Activated effector memory CD4-positive, alpha-beta T cell treated with anti-CD3 and anti-CD28 coated beads, Interleukin-2, amount 50 U/mL, for 16 hours (primary cell): ENCODE measurements at regions not wholly inside any gene's neighbourhood (a gene's known extent, or its start where the extent isn't known, plus 50 kb on each side); places are given as distances from the start of the nearest gene placed in this dataset.
"Not testable (repeated sequence)": the region's sequence is repeated elsewhere in the genome, so short reads cannot be mapped to it uniquely, and the experiment has no call there.

Source experiments
- DNase-seq: peaks from one replicate; pipeline ENCODE4 v3.0.0-alpha.2; 2020

- no peak for DNase-seq
Measured at GRCh38 chr13:65803530-65804392, 1426.4 kb downstream of the PCDH9 start.

- DNase-seq = no peak
Measured at GRCh38 chr13:65789815-65790214, 1440.3 kb downstream of the PCDH9 start.

DNA sequence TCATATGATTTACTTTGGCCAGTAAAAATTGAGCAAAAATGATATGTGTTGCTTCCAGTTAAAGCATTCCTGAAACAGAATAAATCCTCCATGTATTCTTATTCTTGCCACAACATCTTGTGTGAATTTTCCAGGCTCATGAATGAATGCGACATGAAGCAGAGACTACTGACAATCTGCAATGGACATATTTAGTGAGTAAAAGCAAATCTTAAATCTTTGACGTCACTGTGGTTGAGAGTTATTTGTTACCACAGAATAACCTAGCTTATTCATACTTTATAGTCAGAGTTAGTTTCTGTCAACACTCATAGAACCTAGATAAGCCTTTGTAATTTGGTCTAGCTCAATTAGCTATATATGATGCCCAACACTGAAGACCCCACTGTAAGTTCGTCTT lies 1443.1 kb downstream of the PCDH9 start:
- DNase-seq = no peak

DNA sequence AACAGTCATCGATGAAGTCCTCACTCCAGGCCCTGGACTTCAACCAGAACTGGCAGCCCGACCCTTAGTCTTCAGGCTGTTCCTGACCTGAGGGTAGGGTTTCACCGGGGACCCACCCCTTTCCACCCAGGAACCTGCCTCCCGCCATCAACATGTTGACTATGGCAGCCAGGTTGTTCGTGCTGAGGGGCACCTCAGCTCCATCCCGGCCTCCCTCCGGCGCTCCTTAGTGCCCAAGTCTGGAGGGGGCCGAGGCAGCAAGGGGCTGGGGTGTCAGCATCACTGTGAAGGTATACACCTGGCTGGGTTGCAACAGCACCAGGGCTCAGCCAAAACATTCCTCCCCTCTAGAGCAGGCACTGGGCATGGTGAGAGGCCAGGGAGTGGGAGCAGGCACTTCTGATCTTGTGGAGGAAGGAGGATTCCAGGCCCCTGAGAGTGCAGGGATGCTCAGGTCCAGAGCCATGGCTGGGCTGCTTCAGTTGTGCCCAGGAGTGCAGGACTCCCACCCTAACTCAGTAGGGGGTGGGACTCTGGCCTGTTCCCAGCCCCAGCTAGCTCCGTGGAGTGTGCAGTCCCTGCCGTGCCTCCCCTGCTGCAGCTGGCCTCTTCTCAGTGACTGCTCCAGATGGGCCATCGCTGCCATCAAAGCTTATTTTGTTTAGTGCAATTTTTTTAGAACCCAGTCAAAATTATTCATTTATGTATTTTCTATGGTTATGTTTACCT lies 1445.9 kb downstream of the PCDH9 start:
- DNase-seq = no peak

DNA sequence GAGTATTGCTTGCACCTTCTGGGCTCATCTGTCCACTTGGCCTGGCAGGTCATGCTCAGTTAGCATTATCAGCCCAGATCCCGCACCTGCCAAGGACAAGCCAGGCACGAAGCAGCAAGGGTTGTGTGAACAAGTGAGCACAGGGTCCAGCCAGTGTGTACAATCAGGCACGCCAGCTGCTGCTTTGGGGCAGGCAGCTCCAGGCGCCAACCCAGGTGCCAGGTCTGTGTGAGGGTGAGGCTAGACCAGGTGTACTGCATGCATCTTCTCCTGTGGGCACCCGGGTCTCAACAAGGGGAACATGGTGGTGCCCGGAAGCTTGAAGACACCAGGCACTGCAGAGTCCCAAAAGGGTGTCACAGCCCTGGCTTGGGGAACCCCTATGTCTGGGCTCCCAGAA lies 1446.8 kb downstream of the PCDH9 start:
- DNase-seq = no peak

DNA sequence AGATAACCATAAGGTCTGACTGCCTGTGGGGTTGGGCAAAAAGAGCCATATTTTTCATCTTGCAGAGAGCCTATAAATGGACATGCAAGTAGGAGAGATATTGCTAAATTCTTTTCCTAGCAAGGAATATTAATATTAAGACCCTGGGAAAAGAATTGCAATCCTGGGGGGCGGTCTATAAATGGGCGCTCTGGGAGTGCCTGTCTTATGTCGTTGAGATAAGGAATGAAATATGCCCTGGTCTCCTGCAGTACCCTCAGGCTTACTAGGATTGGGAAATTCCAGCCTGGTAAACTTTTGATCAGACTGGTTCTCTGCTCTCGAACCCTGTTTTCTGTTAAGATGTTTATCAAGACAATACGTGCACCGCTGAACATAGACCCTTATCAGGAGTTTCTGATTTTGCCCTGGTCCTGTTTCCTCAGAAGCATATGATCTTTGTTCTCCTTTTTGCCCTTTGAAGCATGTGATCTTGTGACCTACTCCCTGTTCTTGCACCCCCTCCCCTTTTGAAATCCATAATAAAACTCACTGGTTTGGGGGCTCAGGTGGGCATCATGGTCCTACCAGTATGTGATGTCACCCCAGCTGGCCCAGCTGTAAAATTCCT lies 1458.3 kb downstream of the PCDH9 start:
- not testable (repeated sequence) for DNase-seq

GRCh38 chr13:65768545-65768944 lies 1461.6 kb downstream of the PCDH9 start:
- no peak for DNase-seq

GRCh38 chr13:65763811-65764210 lies 1466.3 kb downstream of the PCDH9 start:
- DNase-seq = no peak

DNA sequence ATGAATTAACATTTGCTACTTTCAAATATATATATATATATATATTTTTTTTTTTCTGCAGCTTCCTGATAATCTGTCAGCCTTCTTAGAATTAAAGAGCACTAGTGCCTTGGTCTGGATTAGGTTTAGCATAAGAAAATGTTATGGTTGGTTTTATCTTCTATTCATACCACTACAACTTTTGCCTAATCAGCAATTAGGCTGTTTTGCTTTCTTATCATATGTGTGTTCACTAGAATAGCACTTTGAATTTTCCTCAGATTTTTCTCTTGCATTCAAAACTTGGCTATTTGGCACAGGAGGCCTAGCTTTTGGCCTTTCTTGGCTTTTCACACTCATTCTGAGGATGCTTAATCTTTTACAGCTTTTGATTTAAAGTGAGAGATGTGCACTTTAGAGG lies 1468.1 kb downstream of the PCDH9 start:
- no peak for DNase-seq

DNA sequence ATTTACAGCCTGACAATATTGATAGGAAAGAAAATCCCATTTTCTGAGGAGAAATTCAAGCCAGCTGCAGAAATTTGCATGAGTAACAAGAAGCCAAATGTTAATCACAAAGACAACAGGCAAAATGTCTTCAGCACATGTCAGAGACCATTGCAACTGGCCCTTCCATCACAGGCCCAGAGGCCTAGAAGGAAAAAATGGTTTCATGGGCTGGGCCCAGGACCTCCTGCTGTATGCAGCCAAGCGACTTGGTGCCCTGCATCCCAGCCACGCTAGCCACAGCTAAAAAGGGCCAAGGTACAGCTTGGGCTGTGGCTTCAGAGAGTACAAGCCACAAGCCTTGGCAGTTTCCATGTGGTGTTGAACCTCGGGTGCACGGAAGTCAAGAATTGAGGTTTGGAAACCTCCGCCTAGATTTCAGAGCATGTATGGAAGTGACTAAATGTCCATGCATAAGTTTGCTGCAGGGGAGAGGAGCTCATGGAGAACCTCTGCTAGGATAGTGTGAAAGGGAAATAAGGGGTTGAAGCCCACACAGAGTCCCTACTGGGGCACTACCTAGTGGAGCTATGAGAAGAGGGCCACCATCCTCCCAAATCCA lies 1474.0 kb downstream of the PCDH9 start:
- no peak for DNase-seq

GRCh38 chr13:65748227-65748626 lies 1481.9 kb downstream of the PCDH9 start:
- DNase-seq = no peak

GRCh38 chr13:65746406-65746921 lies 1483.7 kb downstream of the PCDH9 start:
- no peak for DNase-seq

GRCh38 chr13:65744836-65745235 lies 1485.3 kb downstream of the PCDH9 start:
- no peak for DNase-seq

GRCh38 chr13:65733110-65733509 lies 1497.0 kb downstream of the PCDH9 start:
- no peak for DNase-seq

GRCh38 chr13:65727070-65727469 lies 1503.1 kb downstream of the PCDH9 start:
- DNase-seq = no peak

DNA sequence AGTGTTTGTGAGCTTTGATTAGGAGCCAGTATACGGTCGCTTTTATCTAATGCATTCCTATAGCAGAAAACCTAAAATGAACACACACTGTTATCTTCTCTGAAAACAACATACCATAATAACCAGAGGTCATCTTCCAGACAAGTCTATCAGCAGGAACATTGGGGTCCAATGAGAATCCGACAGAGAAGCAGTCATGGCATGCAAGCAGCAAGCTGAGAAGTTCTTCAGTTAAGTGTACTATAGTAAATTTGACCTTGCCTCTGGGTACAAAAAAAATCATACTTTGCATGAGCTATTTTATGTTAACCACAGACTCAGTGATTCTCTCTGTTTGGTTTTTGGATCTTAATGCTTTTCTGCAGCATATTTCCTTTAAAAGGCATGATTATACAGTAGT lies 1505.1 kb downstream of the PCDH9 start:
- no peak for DNase-seq

GRCh38 chr13:65724226-65724625 lies 1505.9 kb downstream of the PCDH9 start:
- no peak for DNase-seq

- DNase-seq = no peak
Measured at GRCh38 chr13:65722506-65722905, 1507.6 kb downstream of the PCDH9 start.

DNA sequence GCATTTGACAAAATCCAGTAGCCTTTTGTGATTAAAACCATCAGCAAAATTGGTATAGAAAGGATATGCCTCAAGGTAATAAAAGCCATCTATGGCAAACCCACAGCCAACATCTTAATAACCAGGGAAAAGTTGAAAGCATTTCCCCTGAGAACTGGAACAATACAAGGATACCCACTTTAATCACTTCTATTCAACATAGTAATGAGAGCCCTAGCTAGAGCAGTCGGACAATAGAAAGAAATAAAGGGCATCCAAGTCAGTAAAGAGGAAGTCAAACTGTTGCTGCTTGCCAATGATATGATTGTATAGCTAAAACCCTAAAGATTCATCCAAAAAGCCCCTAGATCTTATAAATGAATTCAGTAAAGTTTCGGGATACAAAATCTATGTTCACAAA lies 1510.3 kb downstream of the PCDH9 start:
- no peak for DNase-seq

GRCh38 chr13:65710514-65710913 lies 1519.6 kb downstream of the PCDH9 start:
- no peak for DNase-seq

- no peak for DNase-seq
Measured at GRCh38 chr13:65697843-65698242, 1532.3 kb downstream of the PCDH9 start.

DNA sequence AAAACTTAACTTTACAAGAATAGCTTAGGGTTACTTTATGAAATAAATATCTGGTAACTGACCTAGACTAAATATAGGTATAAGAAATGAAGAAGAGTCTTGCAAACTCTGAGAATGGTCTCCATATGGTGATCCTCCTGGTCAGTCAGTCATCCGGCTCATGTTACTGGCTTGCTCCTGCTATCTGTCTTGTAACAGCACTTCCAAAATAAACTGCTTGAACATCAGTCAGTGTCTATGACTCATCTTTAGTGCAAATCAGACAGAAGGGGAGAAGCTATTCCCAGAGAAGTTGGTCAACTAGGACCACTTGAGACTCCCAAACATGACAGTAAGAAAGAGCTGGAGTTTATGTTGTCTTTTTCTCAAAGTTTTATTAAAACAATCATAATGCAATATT lies 1550.9 kb downstream of the PCDH9 start:
- DNase-seq = no peak

- DNase-seq = no peak
Measured at GRCh38 chr13:65677906-65678305, 1552.2 kb downstream of the PCDH9 start.
